ENCODE measurements at regions not wholly inside any gene's neighbourhood (a gene's known extent, or its start where the extent isn't known, plus 50 kb on each side); places are given as distances from the start of the nearest gene placed in this dataset.

DNA sequence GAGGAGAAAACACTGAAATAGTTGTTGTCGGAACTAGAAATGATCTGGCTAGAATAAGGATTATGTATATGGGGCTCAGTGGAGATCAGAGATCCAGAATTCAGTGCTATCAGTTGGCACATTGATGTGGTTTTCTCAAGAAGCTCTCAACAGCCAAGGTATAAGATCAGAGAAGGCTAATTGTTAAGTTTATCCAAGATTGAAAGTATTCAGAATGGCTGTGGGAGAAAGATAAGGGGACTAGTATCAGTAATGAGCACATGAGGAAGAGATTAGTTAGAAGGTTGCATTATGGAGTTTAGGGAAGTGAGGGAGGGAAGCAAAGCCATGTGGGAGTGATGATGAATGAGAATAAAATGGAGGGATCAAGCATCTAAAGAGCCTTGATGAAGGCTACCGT is 128.1 kb upstream of the MIS18BP1 start:
- Histone ChIP-seq H3K14ac (ENCODE audit: insufficient read length) (no peak overlapping the region), H3K18ac (ENCODE audit: extremely low read depth, low read length) (no peak overlapping the region), H3K4me3 (ENCODE audit: extremely low read depth in 1 of 4, insufficient read depth in 2 of 4, low read depth in 3 of 4, low read length in 4 of 4) (no peak overlapping the region), H4K91ac (replicated peaks; ENCODE audit: insufficient read length, low read length) (no peak overlapping the region), H2BK20ac (ENCODE audit: low read length) (no peak overlapping the region), H2BK120ac (replicated peaks; ENCODE audit: low read depth, low read length) (no peak overlapping the region), H3K79me2 (ENCODE audit: control insufficient read depth in 1 of 2, insufficient read depth in 2 of 2, low read length in 2 of 2) (no peaks in the 10 kb centered on the region), H3K4ac (replicated peaks; ENCODE audit: insufficient read length, low read depth, low read length) (no peak overlapping the region), H4K20me1 (replicated peaks in 1 of 2; ENCODE audit: control insufficient read depth in 1 of 2, insufficient read depth in 2 of 2, low read length in 2 of 2) (no peaks in the 10 kb centered on the region), H2BK12ac (ENCODE audit: low read depth, low read length) (no peak overlapping the region), H3K23ac (ENCODE audit: insufficient read length) (no peak overlapping the region), H2AFZ (ENCODE audit: low read length) (no peak overlapping the region), H3K4me1 (replicated peaks in 1 of 4; ENCODE audit: control insufficient read depth in 3 of 4, insufficient read depth in 4 of 4, low read length in 3 of 4) (no peaks in the 10 kb centered on the region), H2BK5ac (ENCODE audit: low read depth, low read length) (no peak overlapping the region), H3K4me2 (ENCODE audit: insufficient read depth in 1 of 2, low read depth in 2 of 2, low read length in 2 of 2) (no peak overlapping the region), H3K9me3 (ENCODE audit: insufficient read depth in 2 of 2, low read depth in 1 of 2, low read length in 1 of 2) (no peaks in the 10 kb centered on the region), H4K8ac (ENCODE audit: extremely low read depth, insufficient read depth, low read length) (no peak overlapping the region), H3K36me3 (ENCODE audit: control insufficient read depth in 2 of 4, insufficient read depth in 4 of 4, low read length in 3 of 4) (no peaks in the 10 kb centered on the region), H3K27ac (ENCODE audit: low read depth, low read length) (no peak overlapping the region), H4K5ac (ENCODE audit: insufficient read length, low read depth, low read length) (no peak overlapping the region), H2BK15ac (ENCODE audit: low read length) (no peak overlapping the region), H3K79me1 (ENCODE audit: low read depth, low read length) (no peaks in the 10 kb centered on the region), H3K27me3 (replicated peaks in 1 of 4; ENCODE audit: control insufficient read depth in 3 of 4, extremely low read depth in 1 of 4, insufficient read depth in 3 of 4, low read length in 3 of 4) (no peaks in the 10 kb centered on the region), H3K56ac (replicated peaks; ENCODE audit: insufficient read length, low read depth, low read length) (no peak overlapping the region), H2AK5ac (ENCODE audit: low read depth, low read length) (no peak overlapping the region), H3K9ac (replicated peaks in 1 of 4; ENCODE audit: extremely low read depth in 1 of 4, low read depth in 3 of 4, low read length in 3 of 4) (no peak overlapping the region), H3K23me2 (ENCODE audit: low read depth, low read length) (no peaks in the 10 kb centered on the region)
- CTCF ChIA-PET (ENCODE audit: partially characterized antibody), result no interaction called here
- POLR2A ChIA-PET (ENCODE audit: partially characterized antibody), result no interaction called here
- TF ChIP-seq TAF7 (optimal IDR thresholded peaks at IDR 0.05; ENCODE audit: borderline replicate concordance, low read depth, low read length), result no peak
- no peak for TF ChIP-seq RAD21 (IDR thresholded peaks at IDR 0.05 in 1 of 2, conservative IDR thresholded peaks at IDR 0.05 in 1 of 2; ENCODE audit: low read depth in 2 of 2, low read length in 2 of 2)
- TF ChIP-seq EGR1 (IDR thresholded peaks at IDR 0.05; ENCODE audit: borderline replicate concordance, low read depth, low read length), result no peak
- no peak for TF ChIP-seq RXRA (IDR thresholded peaks at IDR 0.05; ENCODE audit: insufficient read depth, low read depth, low read length)
- no peak for TF ChIP-seq CEBPB (IDR thresholded peaks at IDR 0.05; ENCODE audit: low read depth, low read length)
- no peak for DNase-seq (ENCODE audit: low read depth in 1 of 2, low spot score in 2 of 2)
- no peak for FAIRE-seq
- WGBS, 2 experiments (ENCODE audit: extremely low coverage in 1 of 2, insufficient coverage in 1 of 2, insufficient read length in 1 of 2, insufficient replicate concordance in 2 of 2, low coverage in 1 of 2, low lambda C conversion rate in 2 of 2, missing lambda C conversion rate in 1 of 2), result 93% methylated on average over 2 of the region's 2 CpGs; no CpG with 5 or more reads in 1 of the 2 experiments

Data from H1 (cell line).